ENCODE measurements at regions not wholly inside any gene's neighbourhood (a gene's known extent, or its start where the extent isn't known, plus 50 kb on each side); places are given as distances from the start of the nearest gene placed in this dataset.

DNA sequence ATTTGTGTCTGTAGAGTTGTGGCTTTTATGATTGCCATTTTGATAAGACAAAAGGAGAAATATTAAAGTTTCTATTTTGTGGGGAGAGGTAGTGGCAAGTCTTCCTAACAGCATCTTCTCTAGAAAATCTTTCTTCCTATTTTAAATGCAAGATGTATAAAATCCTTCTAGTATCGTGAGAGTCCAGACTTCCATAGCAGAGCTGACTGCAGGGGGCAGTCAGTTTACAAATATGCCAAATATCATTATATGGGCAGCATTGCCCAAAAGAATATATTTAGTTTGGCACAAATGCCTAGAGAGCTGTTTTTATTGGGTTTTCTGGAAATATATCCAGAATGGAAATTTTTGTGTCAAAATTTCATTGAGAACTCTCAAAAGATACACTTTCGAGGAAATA, 82.1 kb upstream of the ALDH1A1 start:
- intact Hi-C loops (cut with DNase I, micrococcal nuclease), result no loop called here
- TF ChIP-seq, protein P1, sequence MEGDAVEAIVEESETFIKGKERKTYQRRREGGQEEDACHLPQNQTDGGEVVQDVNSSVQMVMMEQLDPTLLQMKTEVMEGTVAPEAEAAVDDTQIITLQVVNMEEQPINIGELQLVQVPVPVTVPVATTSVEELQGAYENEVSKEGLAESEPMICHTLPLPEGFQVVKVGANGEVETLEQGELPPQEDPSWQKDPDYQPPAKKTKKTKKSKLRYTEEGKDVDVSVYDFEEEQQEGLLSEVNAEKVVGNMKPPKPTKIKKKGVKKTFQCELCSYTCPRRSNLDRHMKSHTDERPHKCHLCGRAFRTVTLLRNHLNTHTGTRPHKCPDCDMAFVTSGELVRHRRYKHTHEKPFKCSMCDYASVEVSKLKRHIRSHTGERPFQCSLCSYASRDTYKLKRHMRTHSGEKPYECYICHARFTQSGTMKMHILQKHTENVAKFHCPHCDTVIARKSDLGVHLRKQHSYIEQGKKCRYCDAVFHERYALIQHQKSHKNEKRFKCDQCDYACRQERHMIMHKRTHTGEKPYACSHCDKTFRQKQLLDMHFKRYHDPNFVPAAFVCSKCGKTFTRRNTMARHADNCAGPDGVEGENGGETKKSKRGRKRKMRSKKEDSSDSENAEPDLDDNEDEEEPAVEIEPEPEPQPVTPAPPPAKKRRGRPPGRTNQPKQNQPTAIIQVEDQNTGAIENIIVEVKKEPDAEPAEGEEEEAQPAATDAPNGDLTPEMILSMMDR (IDR thresholded peaks at IDR 0.05), result no peak
- no peak for ATAC-seq

DNA sequence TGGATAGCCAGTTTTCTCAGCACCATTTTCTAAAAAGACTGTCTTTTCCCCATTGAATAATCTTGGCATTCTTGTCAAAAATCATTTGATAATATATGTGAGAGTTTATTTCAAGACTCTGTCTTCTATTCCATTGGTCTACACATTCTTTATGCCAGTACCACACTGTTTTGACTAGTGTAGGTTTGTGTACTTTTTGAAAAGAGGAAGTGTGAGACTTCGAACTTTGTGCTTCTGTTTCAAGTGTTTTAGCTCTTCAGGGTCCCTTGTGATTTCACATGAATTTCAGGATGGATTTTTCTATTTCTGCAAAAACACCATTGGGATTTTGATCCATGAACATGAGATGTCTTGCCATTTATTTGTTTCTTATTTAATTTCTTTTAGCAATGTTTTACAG, 78.5 kb upstream of the ALDH1A1 start:
- H3K4me1 ChIP-seq (ENCODE audit: low read depth), result no peaks in the 10 kb centered on the region
- H3K9me3 ChIP-seq, result no peaks in the 10 kb centered on the region
- TF ChIP-seq, protein P1 (IDR thresholded peaks at IDR 0.05), result no peak
- intact Hi-C loops (cut with DNase I, micrococcal nuclease), result no loop called here
- no peaks in the 10 kb centered on the region for H3K36me3 ChIP-seq (ENCODE audit: low read depth)
- DNase-seq (no peak), ATAC-seq (no peak)
- H3K4me3 ChIP-seq, result no peak overlapping the region

More for the DNA sequence above, 82.1 kb upstream of the ALDH1A1 start:
- H3K4me1 ChIP-seq (ENCODE audit: low read depth), result no peaks in the 10 kb centered on the region
- H3K4me3 ChIP-seq, result no peak overlapping the region
- H3K9me3 ChIP-seq, result no peaks in the 10 kb centered on the region
- no peaks in the 10 kb centered on the region for H3K36me3 ChIP-seq (ENCODE audit: low read depth)
- no peak for DNase-seq

DNA sequence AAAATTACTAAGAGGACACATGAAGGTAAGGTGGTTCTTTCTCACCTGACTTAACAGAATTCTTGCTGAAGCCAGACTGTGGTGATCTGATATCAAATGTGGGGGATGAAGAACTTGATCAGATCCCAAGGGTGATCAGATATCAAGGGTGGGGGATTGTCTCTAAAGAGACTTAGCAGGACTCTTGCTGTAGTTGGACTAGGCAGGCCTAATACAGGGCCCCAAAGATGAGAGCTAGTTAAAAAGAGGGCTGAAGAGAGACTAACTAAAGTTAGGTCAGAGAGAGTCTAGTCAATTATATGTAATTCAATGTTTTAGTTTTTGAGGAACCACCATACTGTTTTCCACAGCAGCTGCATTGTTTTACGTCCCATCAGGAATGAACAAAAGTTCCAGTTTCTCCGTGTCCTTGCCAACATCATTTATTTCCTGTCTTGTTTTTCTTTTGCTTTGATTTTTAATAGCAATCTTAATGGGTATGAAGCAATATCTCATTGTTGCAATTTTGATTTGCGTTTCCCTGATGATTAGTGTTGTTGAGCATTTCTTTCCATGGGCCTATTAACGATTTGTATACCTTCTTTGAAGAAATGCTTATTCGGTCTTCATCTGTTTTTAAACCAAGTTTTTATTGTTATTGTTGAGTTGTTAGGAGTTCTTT, 77.6 kb upstream of the ALDH1A1 start:
- Histone ChIP-seq H3K4me1 (ENCODE audit: low read depth) (no peaks in the 10 kb centered on the region), H3K9me3 (no peaks in the 10 kb centered on the region), H3K4me3 (no peak overlapping the region), H3K36me3 (ENCODE audit: low read depth) (no peaks in the 10 kb centered on the region)
- intact Hi-C loops (cut with DNase I, micrococcal nuclease), result no loop called here
- TF ChIP-seq, protein P1 (IDR thresholded peaks at IDR 0.05), result no peak
- no peak for ATAC-seq
- DNase-seq, result no peak

DNA sequence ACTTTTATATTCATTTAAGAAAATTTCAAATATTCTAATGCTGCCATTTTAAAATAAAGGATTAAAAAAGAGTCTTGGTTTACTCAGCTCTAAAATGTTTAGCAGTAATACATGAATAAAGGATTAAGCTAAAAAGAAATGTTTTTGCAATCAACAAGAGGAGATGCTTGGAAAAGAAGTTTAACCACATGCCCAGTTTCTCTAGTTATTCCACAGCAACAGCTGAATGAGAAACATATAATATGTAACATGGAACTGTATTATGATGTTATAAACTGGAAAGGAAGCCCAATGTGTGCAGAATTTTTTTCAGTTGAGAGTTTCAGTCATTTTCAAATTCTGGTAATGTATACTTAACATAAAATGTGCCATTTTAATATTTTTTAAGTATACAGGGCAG, 76.5 kb upstream of the ALDH1A1 start:
- Histone ChIP-seq H3K9me3 (no peaks in the 10 kb centered on the region), H3K4me3 (no peak overlapping the region), H3K36me3 (ENCODE audit: low read depth) (no peaks in the 10 kb centered on the region), H3K4me1 (ENCODE audit: low read depth) (no peaks in the 10 kb centered on the region)
- intact Hi-C loops (cut with DNase I, micrococcal nuclease), result loop anchor here in 1 of 2 donors (10.0 kb wide), 1 partner anchor 165 kb away; no protein-coding TSS in a partner anchor
- DNase-seq, result no peak
- ATAC-seq, result no peak
- TF ChIP-seq, protein P1 (IDR thresholded peaks at IDR 0.05), result no peak

DNA sequence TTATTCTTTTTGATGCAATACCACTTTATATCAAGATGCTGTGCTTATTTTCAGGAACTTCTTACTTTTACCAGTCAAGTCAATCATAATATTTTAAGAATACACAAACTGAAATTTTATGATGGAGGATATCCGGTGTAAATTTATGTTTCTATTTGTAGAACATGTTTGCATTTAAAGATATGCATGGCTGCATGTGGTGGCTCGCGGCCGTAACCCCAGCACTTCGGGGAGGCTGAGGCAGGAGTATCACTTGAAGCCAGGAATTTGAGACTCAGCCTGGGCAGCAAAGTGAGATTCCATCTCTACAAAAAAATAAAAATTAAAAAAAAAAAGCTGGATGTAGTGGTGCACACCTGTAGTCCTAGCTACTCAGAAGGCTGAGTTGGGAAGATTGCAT, 73.5 kb upstream of the ALDH1A1 start:
- no peak overlapping the region for H3K4me3 ChIP-seq
- H3K4me1 ChIP-seq (ENCODE audit: low read depth), result no peaks in the 10 kb centered on the region
- H3K36me3 ChIP-seq (ENCODE audit: low read depth), result no peaks in the 10 kb centered on the region
- TF ChIP-seq, protein P1 (IDR thresholded peaks at IDR 0.05), result no peak
- ATAC-seq, result no peak
- DNase-seq, result no peak
- no peaks in the 10 kb centered on the region for H3K9me3 ChIP-seq
- intact Hi-C loops (cut with DNase I, micrococcal nuclease), result loop anchor here in 1 of 2 donors (10.0 kb wide), 1 partner anchor 162 kb away; no protein-coding TSS in a partner anchor
